ENCODE measurements at regions not wholly inside any gene's neighbourhood (a gene's known extent, or its start where the extent isn't known, plus 50 kb on each side); places are given as distances from the start of the nearest gene placed in this dataset.

GRCh38 chr2:216808805-216809425, 50.9 kb downstream of the TNP1 start:
- H3K27me3 ChIP-seq (ENCODE audit: control insufficient read depth in 2 of 2, insufficient read depth in 2 of 2, low read length in 2 of 2): no peaks in the 10 kb centered on the region
- H3K9ac ChIP-seq (ENCODE audit: insufficient read depth, low read length, poor library complexity, severe bottlenecking): no peak overlapping the region
- no peaks in the 10 kb centered on the region for H3K36me3 Mint-ChIP-seq
- no peak overlapping the region for H3K27ac ChIP-seq (ENCODE audit: low read depth in 1 of 2, low read length in 2 of 2)
- 90% methylated on average over 13 of the region's 13 CpGs for WGBS (ENCODE audit: insufficient coverage)
- no peaks in the 10 kb centered on the region for H3K9me3 ChIP-seq (replicated peaks in 1 of 2; ENCODE audit: control insufficient read depth in 1 of 2, insufficient read depth in 1 of 2, low read length in 2 of 2)
- TF ChIP-seq CTCF (IDR thresholded peaks at IDR 0.05): no peak
- H3K79me2 ChIP-seq (ENCODE audit: insufficient read depth, low read length): no peaks in the 10 kb centered on the region
- peaks cover 0 to under 1% (median 0%) of the 10 kb centered on the region in 3 donors for H3K27me3 Mint-ChIP-seq (ENCODE audit: low read depth in 3 of 3)
- H3K4me1 Mint-ChIP-seq: no peaks in the 10 kb centered on the region
- no peak overlapping the region for H2AFZ ChIP-seq (ENCODE audit: insufficient read depth, low read depth, low read length, poor library complexity, severe bottlenecking)
- no peaks in the 10 kb centered on the region for H3K36me3 ChIP-seq (replicated peaks in 1 of 2; ENCODE audit: control insufficient read depth in 1 of 2, insufficient read depth in 2 of 2, low read length in 2 of 2)
- H3K4me3 ChIP-seq (replicated peaks in 1 of 3; ENCODE audit: low read depth in 2 of 3, low read length in 3 of 3): no peak overlapping the region
- H3K4me1 ChIP-seq (ENCODE audit: control insufficient read depth in 1 of 2, insufficient read depth in 2 of 2, low read length in 2 of 2): no peaks in the 10 kb centered on the region
- peaks cover 0 to 7% (median 0%) of the 10 kb centered on the region in 7 donors for H3K9me3 Mint-ChIP-seq
- DNase-seq: no peak
- no peaks in the 10 kb centered on the region for H4K20me1 ChIP-seq (ENCODE audit: insufficient read depth, low read length)
- H3K4me3 Mint-ChIP-seq: no peak overlapping the region
- no peak overlapping the region for H3K4me2 ChIP-seq (replicated peaks; ENCODE audit: extremely low read depth, low read length, poor library complexity, severe bottlenecking)
- intact Hi-C loops (cut with micrococcal nuclease): no loop called here
- no peak overlapping the region for H3K27ac Mint-ChIP-seq

- DNase-seq: no peak
- peaks cover 0 to 7% (median 2%) of the 10 kb centered on the region in 7 donors for H3K9me3 Mint-ChIP-seq
- peaks cover 0 to 2% (median 0%) of the 10 kb centered on the region in 3 donors for H3K27me3 Mint-ChIP-seq (ENCODE audit: low read depth in 3 of 3)
- H3K9me3 ChIP-seq (replicated peaks in 1 of 2; ENCODE audit: control insufficient read depth in 1 of 2, insufficient read depth in 1 of 2, low read length in 2 of 2): no peaks in the 10 kb centered on the region
- no peaks in the 10 kb centered on the region for H3K4me1 ChIP-seq (ENCODE audit: control insufficient read depth in 1 of 2, insufficient read depth in 2 of 2, low read length in 2 of 2)
- intact Hi-C loops (cut with micrococcal nuclease): no loop called here
- no peaks in the 10 kb centered on the region for H3K79me2 ChIP-seq (ENCODE audit: insufficient read depth, low read length)
- no peaks in the 10 kb centered on the region for H3K36me3 Mint-ChIP-seq
- H3K36me3 ChIP-seq (replicated peaks in 1 of 2; ENCODE audit: control insufficient read depth in 1 of 2, insufficient read depth in 2 of 2, low read length in 2 of 2): no peaks in the 10 kb centered on the region
- H3K27me3 ChIP-seq (ENCODE audit: control insufficient read depth in 2 of 2, insufficient read depth in 2 of 2, low read length in 2 of 2): no peaks in the 10 kb centered on the region
- no peak for TF ChIP-seq CTCF (IDR thresholded peaks at IDR 0.05)
- no peaks in the 10 kb centered on the region for H4K20me1 ChIP-seq (ENCODE audit: insufficient read depth, low read length)
- WGBS (ENCODE audit: insufficient coverage): 65% methylated on average over 6 of the region's 7 CpGs
- H3K4me3 Mint-ChIP-seq: no peak overlapping the region
- H3K27ac ChIP-seq (ENCODE audit: low read depth in 1 of 2, low read length in 2 of 2): no peak overlapping the region
- H2AFZ ChIP-seq (ENCODE audit: insufficient read depth, low read depth, low read length, poor library complexity, severe bottlenecking): no peak overlapping the region
- no peak overlapping the region for H3K4me3 ChIP-seq (replicated peaks in 1 of 3; ENCODE audit: low read depth in 2 of 3, low read length in 3 of 3)
- H3K27ac Mint-ChIP-seq: no peak overlapping the region
- no peaks in the 10 kb centered on the region for H3K4me1 Mint-ChIP-seq
- no peak overlapping the region for H3K9ac ChIP-seq (ENCODE audit: insufficient read depth, low read length, poor library complexity, severe bottlenecking)
- H3K4me2 ChIP-seq (replicated peaks; ENCODE audit: extremely low read depth, low read length, poor library complexity, severe bottlenecking): no peak overlapping the region
Measured at GRCh38 chr2:216807857-216808272, 52.0 kb downstream of the TNP1 start.

Data from CD14-positive monocyte (primary cell).